ENCODE measurements at regions not wholly inside any gene's neighbourhood (a gene's known extent, or its start where the extent isn't known, plus 50 kb on each side); places are given as distances from the start of the nearest gene placed in this dataset.

- no peak for TF ChIP-seq CTCF (IDR thresholded peaks at IDR 0.05; ENCODE audit: poor library complexity)
- no peak for TF ChIP-seq EZH2phosphoT487 (IDR thresholded peaks at IDR 0.05; ENCODE audit: low read depth, severe bottlenecking, unreplicated experiment)
Observed at GRCh38 chr3:103075282-103075681, 640.5 kb downstream of the ZPLD1 start.
